ENCODE measurements at regions not wholly inside any gene's neighbourhood (a gene's known extent, or its start where the extent isn't known, plus 50 kb on each side); places are given as distances from the start of the nearest gene placed in this dataset.
"Not testable (repeated sequence)": the region's sequence is repeated elsewhere in the genome, so short reads cannot be mapped to it uniquely, and the experiment has no call there.

- ATAC-seq (no peak), DNase-seq (ENCODE audit: low read depth, low spot score) (no peak)
- Histone ChIP-seq H3K36me3 (ENCODE audit: control insufficient read depth, insufficient read depth, low read length) (no peaks in the 10 kb centered on the region), H3K27me3 (ENCODE audit: control insufficient read depth, insufficient read depth, low read length) (no peaks in the 10 kb centered on the region), H3K4me3 (ENCODE audit: low read depth in 2 of 2, low read length in 2 of 2) (no peak overlapping the region), H3K27ac (ENCODE audit: low read length) (no peak overlapping the region), H3K4me1 (ENCODE audit: control insufficient read depth, insufficient read depth, low read length) (no peaks in the 10 kb centered on the region), H3K9me3 (ENCODE audit: control insufficient read depth, insufficient read depth, low read depth, low read length) (no peaks in the 10 kb centered on the region)
- in situ Hi-C loops (cut with HindIII; ENCODE audit: low pct_unique_long_range_greater_than_20kb, low sequenced_read_pairs): no loop called here
- BruUV-seq (replicated peaks): no TSS peak
- ChIA-PET CTCF (no interaction called here), POLR2A (no interaction called here)
- TF ChIP-seq CTCF (IDR thresholded peaks at IDR 0.05) (no peak), POLR2AphosphoS5 (IDR thresholded peaks at IDR 0.05; ENCODE audit: low read depth, low read length) (no peak), SIN3A (IDR thresholded peaks at IDR 0.05; ENCODE audit: borderline replicate concordance, insufficient read depth, low read depth, low read length) (no peak), TCF7L2 (IDR thresholded peaks at IDR 0.05; ENCODE audit: low read depth, low read length) (no peak)
- TF ChIP-seq, protein P1, sequence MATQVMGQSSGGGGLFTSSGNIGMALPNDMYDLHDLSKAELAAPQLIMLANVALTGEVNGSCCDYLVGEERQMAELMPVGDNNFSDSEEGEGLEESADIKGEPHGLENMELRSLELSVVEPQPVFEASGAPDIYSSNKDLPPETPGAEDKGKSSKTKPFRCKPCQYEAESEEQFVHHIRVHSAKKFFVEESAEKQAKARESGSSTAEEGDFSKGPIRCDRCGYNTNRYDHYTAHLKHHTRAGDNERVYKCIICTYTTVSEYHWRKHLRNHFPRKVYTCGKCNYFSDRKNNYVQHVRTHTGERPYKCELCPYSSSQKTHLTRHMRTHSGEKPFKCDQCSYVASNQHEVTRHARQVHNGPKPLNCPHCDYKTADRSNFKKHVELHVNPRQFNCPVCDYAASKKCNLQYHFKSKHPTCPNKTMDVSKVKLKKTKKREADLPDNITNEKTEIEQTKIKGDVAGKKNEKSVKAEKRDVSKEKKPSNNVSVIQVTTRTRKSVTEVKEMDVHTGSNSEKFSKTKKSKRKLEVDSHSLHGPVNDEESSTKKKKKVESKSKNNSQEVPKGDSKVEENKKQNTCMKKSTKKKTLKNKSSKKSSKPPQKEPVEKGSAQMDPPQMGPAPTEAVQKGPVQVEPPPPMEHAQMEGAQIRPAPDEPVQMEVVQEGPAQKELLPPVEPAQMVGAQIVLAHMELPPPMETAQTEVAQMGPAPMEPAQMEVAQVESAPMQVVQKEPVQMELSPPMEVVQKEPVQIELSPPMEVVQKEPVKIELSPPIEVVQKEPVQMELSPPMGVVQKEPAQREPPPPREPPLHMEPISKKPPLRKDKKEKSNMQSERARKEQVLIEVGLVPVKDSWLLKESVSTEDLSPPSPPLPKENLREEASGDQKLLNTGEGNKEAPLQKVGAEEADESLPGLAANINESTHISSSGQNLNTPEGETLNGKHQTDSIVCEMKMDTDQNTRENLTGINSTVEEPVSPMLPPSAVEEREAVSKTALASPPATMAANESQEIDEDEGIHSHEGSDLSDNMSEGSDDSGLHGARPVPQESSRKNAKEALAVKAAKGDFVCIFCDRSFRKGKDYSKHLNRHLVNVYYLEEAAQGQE (IDR thresholded peaks at IDR 0.05; ENCODE audit: insufficient read depth in 1 of 2, low read depth in 2 of 2, low read length in 1 of 2): no peak
- intact Hi-C loops (cut with micrococcal nuclease; ENCODE audit: unreplicated experiment): no loop called here
These were observed 111.1 kb upstream of the S1PR3 start for GRCh38 chr9:88880199-88880598.

DNA sequence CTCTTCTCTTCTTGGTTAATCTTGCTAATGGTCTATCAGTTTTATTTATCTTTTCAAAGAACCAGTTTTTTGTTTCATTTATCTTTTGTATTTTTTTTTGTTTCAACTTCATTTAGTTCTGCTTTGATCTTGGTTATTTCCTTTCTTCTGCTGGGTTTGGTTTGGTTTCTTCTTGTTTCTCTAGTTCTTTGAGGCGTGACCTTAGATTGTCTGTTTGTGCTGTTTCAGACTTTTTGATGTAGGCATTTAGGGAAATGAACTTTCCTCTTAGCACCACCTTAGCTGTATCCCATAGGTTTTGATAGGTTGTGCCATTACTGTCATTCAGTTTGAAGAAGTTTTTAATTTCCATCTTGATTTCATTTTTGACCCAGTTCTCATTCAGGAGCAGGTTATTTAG, 107.0 kb upstream of the S1PR3 start:
- H3K27ac ChIP-seq (ENCODE audit: low read length); ATAC-seq; intact Hi-C loops (cut with micrococcal nuclease; ENCODE audit: unreplicated experiment); CTCF ChIA-PET; H3K4me3 ChIP-seq (ENCODE audit: low read depth in 2 of 2, low read length in 2 of 2); H3K4me1 ChIP-seq (ENCODE audit: control insufficient read depth, insufficient read depth, low read length); H3K9me3 ChIP-seq (ENCODE audit: control insufficient read depth, insufficient read depth, low read depth, low read length); H3K27me3 ChIP-seq (ENCODE audit: control insufficient read depth, insufficient read depth, low read length); H3K36me3 ChIP-seq (ENCODE audit: control insufficient read depth, insufficient read depth, low read length); POLR2A ChIA-PET; in situ Hi-C loops (cut with HindIII; ENCODE audit: low pct_unique_long_range_greater_than_20kb, low sequenced_read_pairs); BruUV-seq (replicated peaks); DNase-seq (ENCODE audit: low read depth, low spot score): not testable (repeated sequence)

DNA sequence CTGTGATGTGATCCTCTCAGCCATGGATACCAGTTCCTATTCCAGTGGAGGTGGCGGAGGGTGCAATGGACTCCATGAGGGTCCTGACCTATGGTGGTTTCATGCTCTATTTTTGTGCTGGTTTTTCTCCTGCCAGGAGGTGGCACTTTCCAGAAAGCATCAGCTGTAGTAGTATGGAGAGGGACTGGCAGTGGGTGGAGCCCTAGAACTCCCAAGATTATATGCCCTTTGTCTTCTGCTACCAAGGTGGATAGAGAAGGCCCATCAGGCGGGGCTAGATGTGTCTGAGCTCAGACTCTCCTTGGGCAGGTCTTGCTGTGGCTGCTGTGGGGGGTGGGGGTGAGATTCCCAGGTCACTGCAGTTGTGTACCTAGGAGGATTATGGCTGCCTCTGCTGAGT, 104.5 kb upstream of the S1PR3 start:
- POLR2A ChIA-PET; H3K9me3 ChIP-seq (ENCODE audit: control insufficient read depth, insufficient read depth, low read depth, low read length); ATAC-seq; H3K36me3 ChIP-seq (ENCODE audit: control insufficient read depth, insufficient read depth, low read length); H3K27me3 ChIP-seq (ENCODE audit: control insufficient read depth, insufficient read depth, low read length); intact Hi-C loops (cut with micrococcal nuclease; ENCODE audit: unreplicated experiment); BruUV-seq (replicated peaks); CTCF ChIA-PET; H3K4me1 ChIP-seq (ENCODE audit: control insufficient read depth, insufficient read depth, low read length); H3K4me3 ChIP-seq (ENCODE audit: low read depth in 2 of 2, low read length in 2 of 2); H3K27ac ChIP-seq (ENCODE audit: low read length); in situ Hi-C loops (cut with HindIII; ENCODE audit: low pct_unique_long_range_greater_than_20kb, low sequenced_read_pairs); DNase-seq (ENCODE audit: low read depth, low spot score): not testable (repeated sequence)
